ENCODE measurements at regions not wholly inside any gene's neighbourhood (a gene's known extent, or its start where the extent isn't known, plus 50 kb on each side); places are given as distances from the start of the nearest gene placed in this dataset.

GRCh38 chr11:91397134-91397468 is 827.5 kb upstream of the FAT3 start:
- WGBS (ENCODE audit: insufficient coverage, low lambda C conversion rate) = 83% methylated on average over 1 of the region's 2 CpGs
- Histone ChIP-seq H3K4me3 (ENCODE audit: low read length) (no peak overlapping the region), H3K9me3 (ENCODE audit: control insufficient read depth, low read depth, low read length) (no peaks in the 10 kb centered on the region), H3K27me3 (ENCODE audit: control insufficient read depth, insufficient read depth, low read length) (no peaks in the 10 kb centered on the region), H3K4me1 (ENCODE audit: control insufficient read depth, insufficient read depth, low read length) (no peaks in the 10 kb centered on the region), H3K27ac (ENCODE audit: low read length) (no peak overlapping the region), H3K36me3 (ENCODE audit: control insufficient read depth, insufficient read depth, low read length) (no peaks in the 10 kb centered on the region)
- no peak for DNase-seq

GRCh38 chr11:91396236-91397133 is 828.1 kb upstream of the FAT3 start:
- no peaks in the 10 kb centered on the region for H3K9me3 ChIP-seq (ENCODE audit: control insufficient read depth, low read depth, low read length)
- H3K4me1 ChIP-seq (ENCODE audit: control insufficient read depth, insufficient read depth, low read length) = no peaks in the 10 kb centered on the region
- H3K27ac ChIP-seq (ENCODE audit: low read length) = no peak overlapping the region
- 59% methylated on average over 3 of the region's 6 CpGs for WGBS (ENCODE audit: insufficient coverage, low lambda C conversion rate)
- H3K27me3 ChIP-seq (ENCODE audit: control insufficient read depth, insufficient read depth, low read length) = no peaks in the 10 kb centered on the region
- DNase-seq = no peak
- H3K36me3 ChIP-seq (ENCODE audit: control insufficient read depth, insufficient read depth, low read length) = no peaks in the 10 kb centered on the region
- no peak overlapping the region for H3K4me3 ChIP-seq (ENCODE audit: low read length)

- Histone ChIP-seq H3K9me3 (ENCODE audit: control insufficient read depth, low read depth, low read length) (no peaks in the 10 kb centered on the region), H3K27ac (ENCODE audit: low read length) (no peak overlapping the region), H3K4me3 (ENCODE audit: low read length) (no peak overlapping the region), H3K4me1 (ENCODE audit: control insufficient read depth, insufficient read depth, low read length) (no peaks in the 10 kb centered on the region), H3K27me3 (ENCODE audit: control insufficient read depth, insufficient read depth, low read length) (no peaks in the 10 kb centered on the region), H3K36me3 (ENCODE audit: control insufficient read depth, insufficient read depth, low read length) (no peaks in the 10 kb centered on the region)
- WGBS (ENCODE audit: insufficient coverage, low lambda C conversion rate) = 84% methylated on average over 2 of the region's 5 CpGs
- no peak for DNase-seq
Measured at GRCh38 chr11:91394727-91395414, 829.7 kb upstream of the FAT3 start.

- Histone ChIP-seq H3K4me1 (ENCODE audit: control insufficient read depth, insufficient read depth, low read length) (no peaks in the 10 kb centered on the region), H3K27ac (ENCODE audit: low read length) (no peak overlapping the region), H3K27me3 (ENCODE audit: control insufficient read depth, insufficient read depth, low read length) (no peaks in the 10 kb centered on the region), H3K36me3 (ENCODE audit: control insufficient read depth, insufficient read depth, low read length) (no peaks in the 10 kb centered on the region), H3K9me3 (ENCODE audit: control insufficient read depth, low read depth, low read length) (no peaks in the 10 kb centered on the region), H3K4me3 (ENCODE audit: low read length) (no peak overlapping the region)
- 57% methylated on average over 1 of the region's 6 CpGs for WGBS (ENCODE audit: insufficient coverage, low lambda C conversion rate)
- no peak for DNase-seq
Measured at GRCh38 chr11:91394073-91394726, 830.4 kb upstream of the FAT3 start.

- WGBS (ENCODE audit: insufficient coverage, low lambda C conversion rate) = no CpG with 5 or more reads among the region's 2 CpGs
- DNase-seq = no peak
- no peaks in the 10 kb centered on the region for H3K9me3 ChIP-seq (ENCODE audit: control insufficient read depth, low read depth, low read length)
Measured at GRCh38 chr11:91382946-91383345, 841.7 kb upstream of the FAT3 start.

GRCh38 chr11:91374794-91375193 is 849.8 kb upstream of the FAT3 start:
- Histone ChIP-seq H3K4me1 (ENCODE audit: control insufficient read depth, insufficient read depth, low read length) (no peaks in the 10 kb centered on the region), H3K36me3 (ENCODE audit: control insufficient read depth, insufficient read depth, low read length) (no peaks in the 10 kb centered on the region), H3K27me3 (ENCODE audit: control insufficient read depth, insufficient read depth, low read length) (no peaks in the 10 kb centered on the region), H3K4me3 (ENCODE audit: low read length) (no peak overlapping the region), H3K27ac (ENCODE audit: low read length) (no peak overlapping the region), H3K9me3 (ENCODE audit: control insufficient read depth, low read depth, low read length) (no peaks in the 10 kb centered on the region)
- 63% methylated on average over 1 of the region's 2 CpGs for WGBS (ENCODE audit: insufficient coverage, low lambda C conversion rate)
- DNase-seq = no peak

More at GRCh38 chr11:91382946-91383345, 841.7 kb upstream of the FAT3 start:
- no peaks in the 10 kb centered on the region for H3K4me1 ChIP-seq (ENCODE audit: control insufficient read depth, insufficient read depth, low read length)
- no peak overlapping the region for H3K4me3 ChIP-seq (ENCODE audit: low read length)
- no peaks in the 10 kb centered on the region for H3K27me3 ChIP-seq (ENCODE audit: control insufficient read depth, insufficient read depth, low read length)
- no peaks in the 10 kb centered on the region for H3K36me3 ChIP-seq (ENCODE audit: control insufficient read depth, insufficient read depth, low read length)
- no peak overlapping the region for H3K27ac ChIP-seq (ENCODE audit: low read length)

GRCh38 chr11:91373497-91373896 is 851.1 kb upstream of the FAT3 start:
- Histone ChIP-seq H3K36me3 (ENCODE audit: control insufficient read depth, insufficient read depth, low read length) (no peaks in the 10 kb centered on the region), H3K4me3 (ENCODE audit: low read length) (no peak overlapping the region), H3K27ac (ENCODE audit: low read length) (no peak overlapping the region), H3K9me3 (ENCODE audit: control insufficient read depth, low read depth, low read length) (no peaks in the 10 kb centered on the region), H3K4me1 (ENCODE audit: control insufficient read depth, insufficient read depth, low read length) (no peaks in the 10 kb centered on the region), H3K27me3 (ENCODE audit: control insufficient read depth, insufficient read depth, low read length) (no peaks in the 10 kb centered on the region)
- DNase-seq = no peak
- no CpG with 5 or more reads among the region's 4 CpGs for WGBS (ENCODE audit: insufficient coverage, low lambda C conversion rate)

GRCh38 chr11:91366816-91367215 is 857.8 kb upstream of the FAT3 start:
- WGBS (ENCODE audit: insufficient coverage, low lambda C conversion rate) = 90% methylated on average over 2 of the region's 6 CpGs
- no peak overlapping the region for H3K27ac ChIP-seq (ENCODE audit: low read length)
- no peak for DNase-seq

GRCh38 chr11:91365986-91366585 is 858.5 kb upstream of the FAT3 start:
- Histone ChIP-seq H3K9me3 (ENCODE audit: control insufficient read depth, low read depth, low read length) (no peaks in the 10 kb centered on the region), H3K27ac (ENCODE audit: low read length) (no peak overlapping the region), H3K27me3 (ENCODE audit: control insufficient read depth, insufficient read depth, low read length) (no peaks in the 10 kb centered on the region), H3K4me3 (ENCODE audit: low read length) (no peak overlapping the region), H3K36me3 (ENCODE audit: control insufficient read depth, insufficient read depth, low read length) (no peaks in the 10 kb centered on the region), H3K4me1 (ENCODE audit: control insufficient read depth, insufficient read depth, low read length) (no peaks in the 10 kb centered on the region)
- WGBS (ENCODE audit: insufficient coverage, low lambda C conversion rate) = 92% methylated on average over 4 of the region's 7 CpGs
- DNase-seq = no peak

More at GRCh38 chr11:91366816-91367215, 857.8 kb upstream of the FAT3 start:
- Histone ChIP-seq H3K4me3 (ENCODE audit: low read length) (no peak overlapping the region), H3K27me3 (ENCODE audit: control insufficient read depth, insufficient read depth, low read length) (no peaks in the 10 kb centered on the region), H3K9me3 (ENCODE audit: control insufficient read depth, low read depth, low read length) (no peaks in the 10 kb centered on the region), H3K36me3 (ENCODE audit: control insufficient read depth, insufficient read depth, low read length) (no peaks in the 10 kb centered on the region), H3K4me1 (ENCODE audit: control insufficient read depth, insufficient read depth, low read length) (no peaks in the 10 kb centered on the region)

- Histone ChIP-seq H3K36me3 (ENCODE audit: control insufficient read depth, insufficient read depth, low read length) (no peaks in the 10 kb centered on the region), H3K4me3 (ENCODE audit: low read length) (no peak overlapping the region), H3K9me3 (ENCODE audit: control insufficient read depth, low read depth, low read length) (no peaks in the 10 kb centered on the region), H3K27me3 (ENCODE audit: control insufficient read depth, insufficient read depth, low read length) (no peaks in the 10 kb centered on the region), H3K27ac (ENCODE audit: low read length) (no peak overlapping the region), H3K4me1 (ENCODE audit: control insufficient read depth, insufficient read depth, low read length) (no peaks in the 10 kb centered on the region)
- DNase-seq = no peak
- WGBS (ENCODE audit: insufficient coverage, low lambda C conversion rate) = 37% methylated on average over 3 of the region's 3 CpGs
Measured at GRCh38 chr11:91350931-91351330, 873.7 kb upstream of the FAT3 start.
